ENCODE measurements at regions not wholly inside any gene's neighbourhood (a gene's known extent, or its start where the extent isn't known, plus 50 kb on each side); places are given as distances from the start of the nearest gene placed in this dataset.

- CTCF ChIA-PET: no interaction called here
- WGBS, 2 experiments (ENCODE audit: extremely low coverage in 2 of 2, insufficient read length in 1 of 2): no CpG with 5 or more reads among the region's 2 CpGs
- H3K4me3 ChIP-seq (ENCODE audit: insufficient read depth, low read depth, low read length): no peak overlapping the region
Measured at GRCh38 chr15:46901001-46901400, 816.3 kb upstream of the SEMA6D start.

More at GRCh38 chr15:46901001-46901400, 816.3 kb upstream of the SEMA6D start:
- no peaks in the 10 kb centered on the region for H4K20me1 ChIP-seq (ENCODE audit: insufficient read depth, low read length)
- no peak overlapping the region for H3K27ac ChIP-seq (ENCODE audit: insufficient read depth, low read length)
- H3K14ac ChIP-seq (replicated peaks; ENCODE audit: low read depth, low read length): no peak overlapping the region
- H4K91ac ChIP-seq (ENCODE audit: insufficient read depth, low read depth, low read length): no peak overlapping the region
- TF ChIP-seq MAFK (IDR thresholded peaks at IDR 0.05; ENCODE audit: low read depth, low read length): no peak
- TF ChIP-seq MAZ (IDR thresholded peaks at IDR 0.05; ENCODE audit: borderline replicate concordance, low read depth, low read length): no peak
- TF ChIP-seq NFE2L2 (IDR thresholded peaks at IDR 0.05; ENCODE audit: low read depth, low read length): no peak
- no peak for TF ChIP-seq POLR2A (IDR thresholded peaks at IDR 0.05; ENCODE audit: low read depth, low read length)
- TF ChIP-seq MXI1 (IDR thresholded peaks at IDR 0.05; ENCODE audit: borderline replicate concordance, low read depth, low read length): no peak
- no peak for TF ChIP-seq CTCF (conservative IDR thresholded peaks at IDR 0.05; ENCODE audit: low read depth, low read length)
- TF ChIP-seq FOS (IDR thresholded peaks at IDR 0.05; ENCODE audit: low read depth, low read length): no peak
- no peak overlapping the region for H4K5ac ChIP-seq (ENCODE audit: low read depth, low read length)
- H3K56ac ChIP-seq (ENCODE audit: extremely low read depth, insufficient read depth, low read length): no peak overlapping the region
- H4K8ac ChIP-seq (ENCODE audit: low read depth in 2 of 2, low read length in 2 of 2): no peak overlapping the region
- H3K18ac ChIP-seq (ENCODE audit: low read depth, low read length): no peak overlapping the region
- DNase-seq (no peak), ATAC-seq (ENCODE audit: low read depth) (no peak)
- H2BK5ac ChIP-seq (ENCODE audit: low read depth, low read length, poor library complexity, severe bottlenecking): no peak overlapping the region
- intact Hi-C loops (cut with micrococcal nuclease): no loop called here
- no peak overlapping the region for H2BK120ac ChIP-seq (ENCODE audit: low read depth, low read length)
- dilution Hi-C loops (cut with HindIII; ENCODE audit: low sequenced_read_pairs, unreplicated experiment): no loop called here
- H2BK15ac ChIP-seq (ENCODE audit: low read depth, low read length): no peak overlapping the region
- H3K9me3 ChIP-seq (ENCODE audit: control insufficient read depth, insufficient read depth, low read length): 0 out of 2 replicates have a peak, but pooled peaks cover 5% of the 10 kb centered on the region
- H3K4ac ChIP-seq (ENCODE audit: low read depth, low read length): no peak overlapping the region
- H3K27me3 ChIP-seq (ENCODE audit: control insufficient read depth, insufficient read depth, low read length): no peaks in the 10 kb centered on the region
- no peak overlapping the region for H2AFZ ChIP-seq (replicated peaks; ENCODE audit: low read length, poor library complexity)
- no peak overlapping the region for H2AK9ac ChIP-seq (replicated peaks; ENCODE audit: low read depth, low read length, poor library complexity)
- BruUV-seq (replicated peaks): no TSS peak
- H3K79me1 ChIP-seq (ENCODE audit: low read depth in 1 of 2, low read length in 2 of 2): no peaks in the 10 kb centered on the region
- no peak overlapping the region for H2AK5ac ChIP-seq (ENCODE audit: low read depth, low read length)
- no peak overlapping the region for H3K23ac ChIP-seq (ENCODE audit: low read depth, low read length)
- POLR2A ChIA-PET (ENCODE audit: unreplicated experiment): no interaction called here
- H3K9me1 ChIP-seq (ENCODE audit: insufficient read depth, low read length): no peaks in the 10 kb centered on the region
- no peak overlapping the region for H2BK20ac ChIP-seq (ENCODE audit: low read depth, low read length)
- in situ Hi-C loops (cut with MboI; ENCODE audit: low sequenced_read_pairs): no loop called here
- H3K9ac ChIP-seq (ENCODE audit: low read depth, low read length): no peak overlapping the region
- no peaks in the 10 kb centered on the region for H3K4me1 ChIP-seq (ENCODE audit: control insufficient read depth, insufficient read depth, low read length)
- H3K4me2 ChIP-seq (ENCODE audit: low read depth, low read length): no peak overlapping the region
- H3K36me3 ChIP-seq (ENCODE audit: control insufficient read depth, insufficient read depth, low read length): no peaks in the 10 kb centered on the region

Data from IMR-90 (cell line).